HuH-7.5 (cell line): ENCODE measurements at regions not wholly inside any gene's neighbourhood (a gene's known extent, or its start where the extent isn't known, plus 50 kb on each side); places are given as distances from the start of the nearest gene placed in this dataset.
"Not testable (repeated sequence)": the region's sequence is repeated elsewhere in the genome, so short reads cannot be mapped to it uniquely, and the experiment has no call there.

Experiments used
- DNase-seq: peaks from one replicate; pipeline ENCODE4 v3.0.0; 2011; ENCODE audit warnings: low spot score

- DNase-seq = no peak
Measured at GRCh38 chr6:11384531-11385309, 152.3 kb upstream of the NEDD9 start.

- DNase-seq = no peak
Measured at GRCh38 chr6:11381801-11382513, 149.5 kb upstream of the NEDD9 start.

DNA sequence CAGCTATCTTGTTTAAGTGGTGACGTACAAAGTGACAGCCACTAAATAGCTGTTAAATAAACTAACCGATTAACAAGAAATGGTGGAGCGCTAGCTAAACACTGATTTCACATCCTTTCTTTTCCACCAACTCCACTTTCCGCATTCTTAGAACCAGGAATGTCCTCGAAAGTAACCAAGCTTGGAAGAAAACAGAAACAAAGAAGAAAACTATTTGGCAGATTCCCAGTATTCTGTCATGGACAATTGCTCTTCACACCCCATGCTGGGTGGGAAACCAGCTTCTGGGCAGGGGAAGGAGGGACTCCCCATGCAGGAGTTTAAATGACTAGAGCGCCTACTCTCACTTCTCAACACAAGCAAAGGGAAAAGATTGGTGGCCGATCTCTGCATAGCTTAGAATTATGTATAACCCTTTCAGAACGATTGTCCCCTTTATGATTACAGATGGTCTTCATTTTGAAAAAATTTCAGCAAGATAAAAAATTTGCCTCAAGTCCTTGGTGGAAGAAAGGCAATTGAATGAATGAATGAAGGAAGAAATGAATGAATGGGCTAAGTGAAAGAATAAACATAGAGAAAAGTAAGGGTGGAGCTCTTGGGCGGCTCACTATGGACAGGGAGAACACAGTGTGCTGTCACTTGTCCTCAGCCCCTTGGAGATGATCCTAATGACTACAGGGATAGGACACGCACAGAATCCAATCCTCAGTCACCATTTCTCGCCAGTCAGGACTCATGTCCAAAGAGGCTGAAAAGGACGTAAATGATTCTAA is 148.7 kb upstream of the NEDD9 start:
- no peak for DNase-seq

DNA sequence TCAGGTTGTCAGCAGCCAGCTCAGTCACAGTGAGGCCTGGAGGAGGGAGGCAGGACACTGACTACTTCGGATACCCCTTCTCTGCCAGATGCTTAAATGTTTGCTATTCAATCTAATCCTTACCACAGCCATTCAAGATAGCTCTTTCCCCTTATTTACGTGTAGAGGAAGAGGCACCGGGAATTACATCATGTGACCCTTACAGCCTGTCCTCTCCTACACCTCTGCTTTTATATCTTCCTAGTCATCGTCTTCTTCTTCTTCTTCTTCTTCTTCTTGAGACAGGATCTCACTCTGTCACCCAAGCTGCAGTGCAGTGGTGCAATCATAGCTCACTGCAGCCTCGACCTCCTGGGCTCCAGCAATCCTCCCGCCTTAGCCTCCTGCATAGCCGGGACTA is 148.1 kb upstream of the NEDD9 start:
- no peak for DNase-seq

DNA sequence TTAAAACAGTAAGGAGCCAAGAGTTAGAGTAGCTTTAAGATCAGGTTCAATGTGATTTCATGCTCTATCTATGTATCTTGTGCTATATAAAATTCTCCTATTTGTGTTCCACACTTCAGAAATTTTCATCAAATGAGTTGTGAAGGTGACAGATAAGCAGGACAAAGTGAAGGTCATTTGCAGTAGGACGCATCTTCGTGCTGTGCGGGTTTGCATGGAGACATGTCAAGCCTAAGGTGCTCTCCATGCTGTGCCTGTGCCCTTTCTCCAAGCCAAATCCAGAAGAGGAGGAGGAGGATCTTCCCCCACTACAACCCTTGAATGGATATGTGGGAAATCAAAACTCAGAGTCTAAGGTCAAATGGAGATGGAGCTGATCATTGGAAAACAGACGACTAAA is 147.3 kb upstream of the NEDD9 start:
- DNase-seq = no peak

GRCh38 chr6:11378639-11379038 is 146.2 kb upstream of the NEDD9 start:
- no peak for DNase-seq

GRCh38 chr6:11374036-11375010 is 141.9 kb upstream of the NEDD9 start:
- DNase-seq = no peak

DNA sequence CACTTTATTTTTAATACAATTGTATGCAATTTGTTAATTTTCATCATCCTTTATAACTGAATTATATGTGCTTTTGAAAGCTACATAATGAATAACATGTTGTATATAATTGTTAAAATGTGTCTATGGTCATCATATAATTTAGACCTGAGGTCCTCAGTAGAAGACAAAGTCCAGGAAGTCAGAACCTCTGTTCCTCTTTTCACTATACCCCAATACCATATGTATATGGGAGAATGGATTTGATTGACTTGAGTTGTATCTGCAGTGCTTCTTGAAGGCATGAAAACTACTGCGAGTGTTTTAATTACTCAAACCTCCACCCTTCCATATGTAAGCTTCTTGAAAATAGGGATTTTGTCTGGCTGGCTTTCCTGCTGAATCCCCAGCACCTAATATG is 140.7 kb upstream of the NEDD9 start:
- DNase-seq = no peak

DNA sequence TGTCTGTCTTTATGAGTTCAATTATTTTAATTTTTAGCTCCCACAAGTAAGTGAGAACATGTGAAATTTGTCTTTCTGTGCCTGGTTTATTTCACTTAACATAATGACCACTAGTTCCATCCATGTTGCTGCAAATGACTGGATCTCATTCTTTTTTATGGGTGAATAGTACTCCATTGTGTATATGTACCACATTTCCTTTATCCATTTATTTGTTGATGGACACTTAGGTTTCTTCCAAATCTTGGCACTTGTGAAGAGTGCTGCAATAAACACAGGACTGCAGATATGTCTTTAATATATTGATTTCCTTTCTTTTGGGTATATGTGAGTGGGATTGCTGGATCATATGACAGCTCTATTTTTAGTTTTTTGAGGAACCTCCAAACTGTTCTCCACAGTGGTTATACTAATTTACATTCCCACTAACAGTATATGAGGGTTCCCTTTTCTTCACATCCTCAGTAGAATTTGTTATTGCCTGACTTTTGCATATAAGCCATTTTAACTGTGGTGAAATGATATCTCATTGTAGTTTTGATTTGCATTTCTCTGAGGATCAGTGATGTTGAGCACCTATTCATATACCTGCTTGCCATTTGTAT is 139.8 kb upstream of the NEDD9 start:
- not testable (repeated sequence) for DNase-seq

DNA sequence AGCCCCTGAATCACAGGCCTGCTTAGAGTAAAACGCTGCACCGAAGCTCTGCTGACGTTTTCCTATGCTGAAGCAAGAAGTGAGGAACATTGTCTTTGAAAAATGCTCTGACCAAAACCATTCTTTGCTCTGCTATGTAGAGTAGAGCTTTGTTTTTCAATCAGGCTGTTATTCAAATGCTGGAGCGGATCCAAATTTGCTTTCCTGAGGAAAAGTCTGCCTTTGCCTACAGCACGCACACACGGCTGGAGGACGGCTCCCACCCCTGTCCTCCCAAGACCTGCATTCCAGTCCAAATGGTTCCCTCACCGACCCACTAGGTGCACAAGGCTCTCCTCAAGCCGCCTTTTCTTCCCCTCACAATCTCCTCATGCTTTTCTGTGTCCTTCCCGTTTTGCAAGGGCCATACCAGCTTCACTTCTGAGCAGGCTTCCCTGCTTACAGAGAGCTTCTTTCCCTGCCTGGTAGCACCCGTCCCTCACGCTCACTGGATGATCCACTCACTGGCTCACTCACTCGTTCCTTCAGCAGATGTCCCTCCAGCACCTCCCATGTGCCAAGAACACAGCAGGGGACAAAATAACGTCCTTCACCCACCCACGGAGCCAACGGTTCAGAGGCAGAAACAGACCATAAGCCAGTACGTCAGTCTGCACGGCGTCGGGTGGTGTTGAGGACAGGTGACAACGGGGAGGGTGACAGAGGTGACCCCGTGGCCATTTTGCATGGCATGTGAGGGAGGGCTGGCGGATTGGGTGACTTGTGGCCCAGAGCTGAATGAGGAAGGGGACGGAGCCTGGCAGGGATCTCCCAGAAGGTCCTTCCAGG is 137.9 kb upstream of the NEDD9 start:
- no peak for DNase-seq

DNA sequence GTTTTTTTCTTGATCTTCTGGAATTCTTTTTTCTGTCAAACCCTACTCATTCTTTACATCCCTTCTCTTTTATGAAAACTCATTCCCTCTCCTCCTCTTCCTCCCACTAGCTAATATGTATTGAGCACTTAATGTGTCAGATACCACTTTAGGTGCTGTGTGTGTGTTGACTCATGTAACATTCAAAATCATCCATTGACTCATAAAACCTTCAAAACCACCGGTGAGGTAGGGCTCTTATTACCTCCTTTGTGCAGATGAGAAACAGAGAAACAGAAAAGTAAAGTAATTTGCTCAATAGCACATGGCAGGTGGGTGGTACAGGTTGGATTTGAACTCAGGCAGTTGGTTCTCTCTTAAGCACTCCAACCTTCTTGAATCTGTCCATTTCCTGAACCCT is 136.3 kb upstream of the NEDD9 start:
- DNase-seq = no peak

DNA sequence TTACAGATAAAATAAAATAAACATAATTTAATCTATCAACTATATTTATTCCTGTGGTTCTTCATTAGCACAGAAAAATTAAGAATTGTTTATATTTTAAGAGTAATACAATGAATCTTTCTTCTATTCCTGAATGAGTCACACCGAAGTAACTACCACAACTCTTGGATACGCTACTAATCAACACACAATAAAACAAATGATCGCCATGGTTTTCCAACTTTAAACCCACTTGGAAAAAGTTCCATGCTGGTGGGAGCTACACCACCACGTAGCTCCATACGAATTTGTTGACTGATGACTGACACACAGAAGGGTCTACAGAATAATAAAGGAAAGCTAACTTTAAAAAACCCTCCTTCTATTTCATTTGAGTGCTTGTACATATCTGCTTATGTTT is 135.8 kb upstream of the NEDD9 start:
- no peak for DNase-seq

- DNase-seq = peak; percentile 44
Measured at GRCh38 chr6:11367638-11368199, 135.3 kb upstream of the NEDD9 start.

- DNase-seq = no peak
Measured at GRCh38 chr6:11366934-11367637, 134.6 kb upstream of the NEDD9 start.

GRCh38 chr6:11366183-11366933 is 133.9 kb upstream of the NEDD9 start:
- no peak for DNase-seq

DNA sequence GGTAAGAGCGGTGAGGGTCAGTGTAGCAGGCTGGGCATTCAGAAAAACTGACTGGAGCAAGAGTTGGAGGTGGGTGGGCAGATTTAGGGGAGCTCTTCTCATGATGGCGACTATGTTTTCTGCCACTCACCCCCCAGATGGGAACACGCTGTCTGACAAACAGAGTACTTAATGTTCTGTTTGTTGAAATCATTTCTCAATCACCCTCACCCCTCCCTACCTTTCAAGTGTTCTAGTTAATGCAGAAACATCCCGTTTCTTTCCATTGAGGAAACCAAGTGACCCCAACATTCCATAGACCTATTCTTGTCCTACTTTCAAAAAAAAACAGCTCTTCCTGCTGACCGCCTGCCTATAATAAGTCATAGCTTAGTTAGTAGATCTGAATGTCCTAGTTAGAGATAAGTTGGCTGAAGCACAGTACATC is 132.5 kb upstream of the NEDD9 start:
- no peak for DNase-seq

DNA sequence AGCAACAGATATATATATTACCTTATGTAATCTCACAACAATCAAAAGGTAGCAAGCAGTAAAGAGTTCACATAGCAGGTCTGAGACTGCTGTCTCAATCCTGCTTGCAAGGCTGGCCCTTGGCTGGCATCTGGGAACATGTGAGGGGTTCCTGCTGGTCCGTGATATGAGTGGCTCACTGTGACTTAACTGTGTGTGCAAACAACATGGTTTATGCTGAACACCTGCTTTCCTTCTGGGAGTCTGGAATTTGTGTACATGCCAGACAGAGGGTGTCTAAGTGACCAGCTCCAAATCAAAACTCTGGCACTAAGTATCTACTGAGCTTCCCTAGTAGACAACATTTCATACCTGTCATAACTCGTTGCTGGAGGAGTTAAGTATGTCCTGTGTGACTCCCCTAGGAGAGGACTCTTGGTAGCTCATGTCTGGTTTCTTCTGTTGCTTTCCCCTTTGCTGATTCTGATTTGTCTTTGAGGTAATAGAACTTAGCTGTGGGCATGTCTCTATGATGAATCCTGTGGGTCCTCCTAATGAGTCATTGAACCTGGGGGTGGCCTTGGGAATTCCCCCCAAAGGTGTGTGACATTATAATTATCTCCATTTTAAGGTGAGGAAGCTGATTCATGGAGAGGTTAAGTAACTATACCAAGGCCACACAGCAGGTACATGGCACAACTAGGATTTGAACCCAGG is 131.6 kb upstream of the NEDD9 start:
- no peak for DNase-seq

GRCh38 chr6:11362564-11362963 is 130.1 kb upstream of the NEDD9 start:
- DNase-seq = no peak
